Stimulated activated CD4-positive, alpha-beta T cell treated with anti-CD3 and anti-CD28 coated beads, Interleukin-12 subunit alpha, Interleukin-12 subunit beta, amount 100 ng/mL, for 4 hours (primary cell): ENCODE measurements at regions not wholly inside any gene's neighbourhood (a gene's known extent, or its start where the extent isn't known, plus 50 kb on each side); places are given as distances from the start of the nearest gene placed in this dataset.
"Not testable (repeated sequence)": the region's sequence is repeated elsewhere in the genome, so short reads cannot be mapped to it uniquely, and the experiment has no call there.

Experiments used
- DNase-seq: peaks from one replicate; pipeline ENCODE4 v3.0.0-alpha.2; 2020

DNA sequence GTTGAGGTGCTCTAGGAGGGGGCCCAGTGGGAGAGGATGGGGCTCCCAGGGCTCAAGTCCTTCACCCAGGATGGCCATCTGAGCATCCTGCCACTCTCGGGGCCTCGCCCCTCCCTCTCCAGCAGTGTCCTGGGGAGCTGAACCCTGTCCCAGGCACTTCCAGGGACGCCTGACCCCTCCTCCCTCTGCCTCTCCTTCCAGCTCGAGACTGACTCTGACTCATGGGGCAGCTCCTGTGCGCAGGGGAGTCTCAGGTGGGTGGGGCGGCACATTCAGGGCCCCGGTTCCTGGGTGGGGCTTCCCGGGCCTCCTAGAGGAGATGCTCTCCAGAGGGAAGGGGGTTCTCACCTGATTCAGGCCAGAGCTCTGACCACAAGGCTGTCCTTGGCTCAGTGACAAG lies 77.1 kb upstream of the IGLL5 start:
- no peak for DNase-seq

DNA sequence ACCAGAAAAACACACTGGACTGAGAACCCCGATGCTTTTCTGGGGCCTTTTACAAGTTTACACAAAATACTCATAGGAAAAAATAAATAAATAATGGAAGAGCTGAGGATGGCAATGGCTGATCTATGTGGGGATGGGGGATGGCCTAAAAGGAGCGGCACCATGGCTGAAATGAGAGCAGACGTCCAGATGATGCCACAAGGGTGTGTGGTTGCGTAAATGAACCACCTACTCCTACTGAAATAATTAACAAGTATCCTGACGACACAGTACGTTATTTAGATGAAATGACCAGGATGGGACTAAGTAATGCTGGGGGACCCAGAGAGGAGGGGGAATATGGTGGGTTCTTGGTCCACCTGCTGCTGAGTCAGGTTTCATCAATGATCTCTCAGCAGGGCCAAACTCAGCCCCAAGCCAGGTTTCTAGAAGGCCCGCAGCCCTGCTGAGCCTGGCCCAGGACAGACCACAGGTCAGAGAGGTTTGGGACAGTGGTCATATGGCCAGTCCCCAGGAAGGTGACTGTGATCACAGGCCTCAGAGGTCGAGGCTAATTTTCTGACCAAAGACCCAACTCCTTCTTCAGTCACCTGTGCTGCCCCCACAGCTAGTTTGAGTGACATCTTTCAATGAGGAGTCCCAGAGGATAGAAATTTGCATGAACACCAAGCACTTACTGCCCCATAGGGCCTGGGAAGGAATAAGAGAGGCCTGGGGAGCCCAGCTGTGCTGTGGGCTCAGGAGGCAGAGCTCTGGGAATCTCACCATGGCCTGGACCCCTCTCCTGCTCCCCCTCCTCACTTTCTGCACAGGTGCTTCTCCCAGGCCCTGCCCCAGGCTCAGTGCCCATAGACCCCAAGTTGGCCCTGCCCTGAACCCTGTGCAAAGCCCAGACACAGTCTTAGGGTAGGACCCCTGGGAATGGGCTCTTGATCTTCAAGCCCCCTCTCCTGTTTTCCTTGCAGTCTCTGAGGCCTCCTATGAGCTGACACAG lies 76.3 kb upstream of the IGLL5 start:
- no peak for DNase-seq

DNA sequence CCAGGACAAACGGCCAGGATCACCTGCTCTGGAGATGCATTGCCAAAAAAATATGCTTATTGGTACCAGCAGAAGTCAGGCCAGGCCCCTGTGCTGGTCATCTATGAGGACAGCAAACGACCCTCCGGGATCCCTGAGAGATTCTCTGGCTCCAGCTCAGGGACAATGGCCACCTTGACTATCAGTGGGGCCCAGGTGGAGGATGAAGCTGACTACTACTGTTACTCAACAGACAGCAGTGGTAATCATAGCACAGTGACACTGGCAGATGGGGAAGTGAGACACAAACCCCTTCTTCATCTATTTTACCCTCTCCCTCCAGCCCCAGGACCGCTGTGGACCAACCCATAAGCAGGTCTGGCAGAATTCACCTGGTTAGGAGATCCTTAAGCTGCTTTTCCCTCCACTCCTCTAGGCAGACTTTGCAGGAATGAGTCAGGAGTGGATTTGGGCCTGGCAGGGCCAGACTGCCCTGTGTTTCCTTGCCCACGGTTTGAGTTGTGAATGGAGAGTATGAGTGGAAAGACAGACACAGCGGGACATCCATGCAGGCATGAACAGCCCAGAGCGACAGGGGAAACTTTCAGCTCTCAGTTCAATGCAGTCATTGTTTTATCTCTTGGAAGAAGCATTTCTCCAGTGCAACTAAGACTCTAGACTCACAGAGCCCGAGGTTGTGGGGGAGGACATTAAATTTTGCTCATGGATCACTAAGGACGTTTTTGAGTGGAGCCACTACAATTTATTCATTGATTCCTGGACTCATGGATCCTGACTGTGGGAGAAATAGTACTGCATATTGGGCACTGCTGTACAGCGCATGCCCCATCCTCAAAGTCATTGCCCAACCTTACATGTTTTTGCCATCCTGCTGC lies 75.3 kb upstream of the IGLL5 start:
- DNase-seq, result no peak

DNA sequence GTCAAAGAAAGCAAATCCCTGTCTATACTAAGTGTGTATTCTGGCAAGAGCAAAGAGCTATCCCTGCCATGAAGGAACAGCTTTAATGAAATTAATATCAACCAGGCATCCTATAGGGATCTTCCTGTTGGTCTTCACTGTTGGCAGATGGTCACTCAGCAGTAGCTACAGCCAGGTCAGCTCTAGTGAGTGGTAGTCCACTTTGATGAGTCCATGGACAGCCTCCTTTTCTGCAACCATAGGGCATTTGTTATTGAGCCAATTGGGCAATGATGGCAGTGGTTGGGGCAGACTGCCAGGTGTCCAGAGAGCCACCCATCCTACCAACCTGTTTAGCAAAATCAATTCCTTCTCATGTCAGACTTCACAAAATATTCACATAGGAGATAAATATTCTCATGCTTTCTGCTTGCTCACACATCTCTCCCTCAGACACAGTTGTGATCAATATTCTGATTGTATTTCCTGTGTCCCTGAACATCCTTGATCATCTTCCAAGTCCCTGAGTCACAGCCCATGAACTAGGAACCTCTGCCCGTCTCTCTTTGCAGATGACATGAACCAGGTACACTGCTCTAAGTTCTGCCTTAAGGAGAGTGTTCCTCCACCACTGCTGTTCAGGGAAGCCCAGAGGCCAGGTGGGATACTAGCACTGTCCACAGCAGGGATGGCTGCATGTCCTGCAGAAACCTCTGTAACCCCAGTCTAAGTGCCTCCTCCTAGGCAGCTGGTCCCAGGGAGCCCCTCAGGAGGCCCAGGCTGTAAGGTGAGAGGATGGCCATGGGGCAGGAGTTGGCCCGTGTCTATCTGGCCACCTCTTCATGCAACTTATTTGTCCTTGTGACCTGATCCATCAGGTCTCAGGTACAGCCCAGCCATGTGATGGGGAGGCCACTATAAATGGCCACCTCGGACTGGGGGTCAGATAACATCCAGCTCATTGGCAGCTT lies 74.2 kb upstream of the IGLL5 start:
- DNase-seq, result no peak

DNA sequence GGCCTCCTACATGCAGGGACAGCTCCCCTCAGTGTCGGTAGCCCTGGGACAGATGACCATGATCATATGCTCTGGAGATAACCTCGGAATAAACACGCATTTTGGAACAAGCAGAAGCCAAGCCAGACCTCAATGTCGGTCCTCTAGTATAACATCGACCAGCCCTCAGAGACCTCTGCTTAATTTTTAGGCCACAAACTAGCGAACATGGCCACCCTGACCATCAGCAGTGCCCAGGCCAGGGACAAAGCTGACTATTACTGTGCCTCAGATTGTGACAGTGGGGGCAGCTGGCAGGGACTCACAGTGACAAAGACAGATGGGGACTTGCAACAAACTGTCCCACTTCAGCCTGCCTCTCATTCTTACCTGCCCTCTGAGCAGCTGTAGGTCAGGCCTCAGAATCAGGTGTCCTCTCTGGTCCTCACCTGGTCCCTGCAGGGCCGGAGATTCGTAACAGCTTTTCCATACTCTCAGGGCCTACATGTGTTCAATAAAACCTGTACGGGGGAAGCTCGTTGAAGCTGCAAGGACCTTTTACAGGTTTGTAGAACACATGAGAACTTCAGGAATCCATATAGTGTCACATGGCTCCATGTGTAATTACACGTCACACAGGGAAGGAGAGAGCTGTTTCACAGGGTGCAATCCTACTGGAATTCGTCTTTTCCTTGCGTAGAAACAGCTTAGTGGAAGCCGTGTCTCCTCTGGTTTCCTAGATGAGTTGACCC lies 72.8 kb upstream of the IGLL5 start:
- no peak for DNase-seq

DNA sequence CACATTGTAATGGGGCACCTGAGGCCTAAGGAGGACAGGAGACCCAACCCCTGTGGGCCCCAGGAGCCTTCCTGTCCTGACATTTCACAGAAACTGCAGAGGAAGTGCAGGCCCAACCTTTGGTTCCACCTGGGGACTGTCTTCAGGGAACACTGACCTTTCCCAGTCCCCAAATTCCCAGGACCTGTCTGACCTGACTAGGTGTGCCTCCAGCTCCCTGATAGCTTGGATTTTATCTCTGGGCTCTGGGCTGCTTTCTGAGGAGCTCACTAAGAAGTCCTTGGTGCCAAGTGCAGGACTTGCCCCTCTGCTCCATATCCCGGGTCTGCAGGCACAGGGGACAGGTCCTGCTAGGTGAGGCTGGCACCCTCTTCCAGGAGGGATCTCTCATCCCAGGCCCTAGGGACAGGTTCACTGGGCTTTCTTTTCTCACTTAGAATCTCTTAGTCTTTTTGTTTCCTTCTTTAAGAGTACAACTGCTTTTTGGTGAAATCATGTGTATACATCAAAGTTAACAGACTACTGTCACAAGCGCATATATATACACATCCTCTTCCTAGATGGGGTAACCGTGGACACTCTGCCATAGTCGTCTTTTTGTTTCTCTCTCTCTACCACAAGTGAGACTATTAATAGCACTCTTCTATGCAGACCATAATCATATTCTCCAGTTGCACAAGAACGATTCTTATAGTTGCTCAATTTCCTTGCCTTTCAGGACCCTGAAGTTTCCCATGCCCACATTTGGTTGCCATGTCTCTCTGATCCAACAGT lies 72.0 kb upstream of the IGLL5 start:
- no peak for DNase-seq

DNA sequence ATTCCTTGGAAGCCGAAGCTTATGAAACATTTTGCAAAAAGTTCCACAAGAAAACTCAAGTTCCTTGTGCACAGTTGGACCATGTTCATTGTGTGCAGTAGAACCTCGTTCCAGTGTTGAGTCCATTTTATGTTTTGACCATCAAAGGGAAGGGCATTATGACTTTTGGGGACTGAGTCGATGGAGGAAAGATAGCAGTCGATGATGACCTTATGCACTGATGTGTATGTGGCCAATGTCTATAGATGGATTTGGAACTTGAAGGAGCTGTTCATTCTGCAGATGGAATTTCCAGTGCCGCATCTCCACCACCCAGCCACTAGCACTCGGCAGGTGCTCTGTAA lies 71.5 kb upstream of the IGLL5 start:
- DNase-seq, result no peak

DNA sequence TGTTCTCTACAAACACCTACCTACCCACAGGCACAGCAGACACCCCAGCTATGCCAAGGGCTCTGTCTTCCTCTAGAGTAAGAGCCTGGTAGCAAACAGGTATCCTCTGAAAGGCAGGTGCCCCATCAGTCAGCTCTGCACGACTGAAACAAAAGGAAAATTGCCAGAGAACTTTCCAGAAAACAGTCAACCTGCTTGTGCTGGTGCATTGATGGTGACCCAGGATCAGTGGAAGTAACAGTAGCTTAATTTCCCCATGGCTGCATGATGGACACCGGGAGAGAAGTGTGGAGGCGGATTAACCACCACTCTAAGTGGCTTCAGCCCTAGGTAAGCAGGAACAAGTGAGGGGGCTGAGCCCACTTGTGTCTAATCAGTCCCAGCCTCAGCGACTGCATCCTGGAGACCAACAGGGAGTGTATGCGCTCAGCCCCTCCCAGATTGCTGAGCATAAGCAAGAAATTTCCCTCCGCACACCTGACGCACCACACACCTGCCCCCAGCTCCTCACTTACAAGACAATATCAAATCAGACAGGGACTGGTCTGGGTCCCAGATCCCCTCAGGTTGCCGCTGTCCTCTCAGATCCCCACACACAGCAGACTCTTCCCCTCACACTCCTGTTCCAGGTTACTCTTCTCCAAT lies 70.7 kb upstream of the IGLL5 start:
- no peak for DNase-seq

DNA sequence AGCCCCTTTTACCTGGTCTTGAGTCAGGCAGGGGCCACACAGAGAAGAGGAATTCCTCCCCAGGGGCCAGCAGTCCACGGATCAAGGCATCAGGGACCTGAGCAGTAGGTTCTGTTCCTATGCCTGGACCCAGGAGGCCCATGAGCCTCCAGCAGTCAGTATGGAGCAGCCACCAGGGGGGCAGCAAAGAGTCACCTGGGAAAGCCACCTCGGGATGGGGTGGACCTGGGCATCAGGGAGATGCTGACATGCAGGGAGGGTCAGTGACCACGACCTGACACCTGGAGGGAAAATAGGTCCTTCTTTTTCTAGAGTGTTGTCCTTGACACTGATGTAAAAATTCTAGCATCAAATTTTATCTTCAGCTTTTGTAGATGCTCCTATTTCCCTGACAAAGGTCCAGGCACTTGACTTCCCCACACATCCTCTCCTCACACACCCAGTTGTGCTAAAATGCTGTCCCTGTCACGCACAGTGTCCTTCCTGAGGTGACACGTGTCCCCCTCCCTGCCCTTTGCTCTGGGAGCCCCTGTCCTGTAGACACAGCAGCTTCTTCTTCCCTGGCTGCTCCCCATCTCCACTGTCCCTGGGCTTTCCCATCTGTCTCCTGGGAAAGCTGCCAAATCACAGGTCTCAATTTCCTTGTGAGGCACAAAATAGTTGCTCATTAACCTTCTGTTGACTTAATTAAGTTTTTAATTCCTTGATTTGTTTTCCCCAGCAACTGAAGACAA lies 70.0 kb upstream of the IGLL5 start:
- DNase-seq, result no peak

DNA sequence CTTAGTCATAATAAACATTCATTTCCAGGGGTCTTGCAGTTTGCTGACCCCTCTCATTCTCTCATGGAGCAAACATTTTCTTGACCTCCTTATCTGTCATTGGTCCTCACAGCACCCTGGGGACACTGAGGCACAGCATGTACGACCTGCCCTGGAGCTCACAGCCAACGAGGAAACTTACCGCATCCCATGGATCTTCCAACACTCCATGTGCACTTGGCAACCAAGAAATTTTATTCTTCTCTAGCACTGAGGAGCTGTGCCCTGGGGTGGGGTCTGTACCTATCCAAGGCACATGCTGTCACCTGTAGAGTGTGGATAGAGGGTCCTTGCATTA lies 69.4 kb upstream of the IGLL5 start:
- DNase-seq, result no peak

DNA sequence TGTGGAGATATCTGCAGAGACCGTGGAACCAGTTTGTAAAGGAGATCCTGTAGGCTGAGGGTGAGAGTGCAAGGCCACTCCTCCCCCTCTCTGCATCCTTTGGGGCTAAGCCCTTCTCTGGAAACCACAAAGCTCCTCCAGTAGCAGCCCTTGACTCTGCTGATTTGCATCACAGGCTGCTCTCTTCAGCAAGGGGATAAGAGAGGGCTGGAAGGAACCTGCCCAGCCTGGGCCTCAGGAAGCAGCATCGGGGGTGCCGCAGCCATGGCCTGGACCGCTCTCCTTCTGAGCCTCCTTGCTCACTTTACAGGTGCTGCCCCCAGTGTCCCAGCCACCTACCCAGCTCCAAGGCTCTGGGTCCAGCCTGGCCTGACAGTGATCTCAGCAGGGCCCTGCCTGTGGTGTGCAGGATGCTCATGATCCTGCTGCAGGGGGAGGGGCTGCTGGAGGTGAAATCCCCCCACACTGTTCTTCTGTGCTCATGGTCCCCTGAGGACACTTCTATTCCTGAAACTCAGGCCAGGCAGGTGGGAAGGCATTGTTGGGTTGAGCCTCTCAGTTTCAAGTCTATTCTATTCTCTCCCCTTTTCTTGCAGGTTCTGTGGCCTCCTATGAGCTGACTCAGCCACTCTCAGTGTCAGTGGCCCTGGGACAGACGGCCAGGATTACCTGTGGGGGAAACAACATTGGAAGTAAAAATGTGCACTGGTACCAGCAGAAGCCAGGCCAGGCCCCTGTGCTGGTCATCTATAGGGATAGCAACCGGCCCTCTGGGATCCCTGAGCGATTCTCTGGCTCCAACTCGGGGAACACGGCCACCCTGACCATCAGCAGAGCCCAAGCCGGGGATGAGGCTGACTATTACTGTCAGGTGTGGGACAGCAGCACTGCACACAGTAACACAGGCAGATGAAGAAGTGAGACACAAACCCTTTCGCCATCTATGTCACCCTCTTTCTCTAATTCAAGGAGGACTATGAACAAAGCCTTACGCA lies 68.5 kb upstream of the IGLL5 start:
- no peak for DNase-seq

DNA sequence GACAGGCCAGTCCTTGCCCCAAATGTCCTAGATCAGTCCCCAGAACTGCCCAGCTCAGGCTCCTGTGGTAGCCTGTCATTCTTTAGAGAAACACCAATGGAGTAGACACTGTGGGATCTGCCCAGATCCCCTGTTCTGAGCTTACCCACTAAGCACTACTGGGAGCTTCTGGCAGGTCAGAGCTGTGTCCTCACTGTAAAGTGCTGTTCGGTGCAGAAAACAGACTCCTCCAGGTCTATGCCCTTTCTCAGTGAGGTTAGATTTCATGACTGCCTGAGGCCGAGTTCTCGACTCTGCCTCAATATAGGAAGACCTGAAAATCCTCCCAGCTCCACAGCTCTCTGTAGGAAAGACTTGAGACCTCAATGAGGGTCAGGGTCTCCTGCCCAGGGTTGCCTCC lies 67.5 kb upstream of the IGLL5 start:
- no peak for DNase-seq

DNA sequence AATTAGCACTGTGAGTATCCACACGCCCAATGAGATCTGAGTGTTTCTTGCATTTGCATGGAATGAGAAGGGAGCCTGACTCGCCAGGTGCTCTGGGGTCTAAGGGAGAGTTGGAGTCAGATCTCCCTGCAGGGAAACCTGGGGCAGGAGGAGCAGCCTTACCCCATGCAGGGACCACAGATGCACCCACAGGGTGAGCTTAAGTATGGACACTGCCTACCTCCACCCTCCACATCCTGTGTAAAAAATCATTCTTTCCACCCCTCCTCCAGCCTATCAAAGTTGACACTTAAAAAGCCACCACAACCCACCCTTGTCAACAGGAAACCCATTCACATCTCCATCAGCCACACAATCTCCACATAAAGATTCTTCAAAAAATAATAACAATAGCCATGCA lies 67.0 kb upstream of the IGLL5 start:
- no peak for DNase-seq

DNA sequence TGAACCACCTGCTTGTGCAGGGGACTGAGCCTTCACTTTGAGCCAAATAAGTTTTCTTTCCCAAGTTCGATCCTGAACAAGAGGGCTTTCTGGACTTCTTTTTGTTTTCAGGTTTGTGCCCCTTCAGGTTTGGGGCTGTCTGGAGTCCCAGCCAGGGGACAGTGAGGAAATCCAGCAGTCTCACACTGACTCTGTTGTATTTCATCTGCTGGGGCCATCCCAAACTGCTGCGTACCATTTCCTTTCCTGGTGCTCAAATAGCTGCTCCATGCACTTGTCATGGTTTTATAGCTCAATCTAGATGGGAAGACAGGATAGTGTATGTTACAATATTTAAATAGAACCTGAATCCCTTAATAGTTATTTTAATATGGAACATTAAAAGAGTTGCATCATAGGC lies 66.3 kb upstream of the IGLL5 start:
- DNase-seq, result no peak

DNA sequence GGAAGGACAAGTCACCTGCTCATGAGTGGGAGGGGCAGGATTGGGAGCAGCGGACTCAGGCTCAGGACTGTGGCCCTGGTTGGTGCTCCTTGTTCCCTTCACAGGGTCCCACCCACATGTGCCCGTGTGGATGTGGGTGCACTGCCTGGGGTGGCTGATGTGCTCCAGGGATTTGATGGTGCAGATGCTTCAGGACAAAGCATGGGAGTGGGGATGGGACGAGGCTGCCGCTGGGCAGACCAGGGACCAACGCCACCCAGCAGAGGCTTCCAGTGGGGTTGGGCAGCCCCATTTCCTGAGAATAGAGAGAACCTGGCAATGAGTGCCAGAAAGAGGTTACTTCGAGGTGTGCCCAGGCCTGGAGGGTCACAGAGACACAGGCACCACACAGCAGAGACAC lies 65.5 kb upstream of the IGLL5 start:
- DNase-seq, result no peak

DNA sequence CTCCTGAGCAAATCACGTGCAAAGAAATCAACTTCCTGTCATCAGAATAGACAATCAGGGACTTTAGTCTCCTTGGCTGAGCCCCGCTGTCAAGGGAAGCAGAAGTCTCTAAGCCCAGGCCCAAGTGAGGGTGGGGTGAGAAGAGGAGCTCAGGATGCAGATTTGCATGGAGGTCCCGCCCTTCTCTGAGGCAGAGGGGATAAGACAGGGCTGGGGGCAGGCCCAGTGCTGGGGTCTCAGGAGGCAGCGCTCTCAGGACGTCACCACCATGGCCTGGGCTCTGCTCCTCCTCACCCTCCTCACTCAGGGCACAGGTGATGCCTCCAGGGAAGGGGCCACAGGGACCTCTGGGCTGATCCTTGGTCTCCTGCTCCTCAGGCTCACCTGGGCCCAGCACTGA lies 65.1 kb upstream of the IGLL5 start:
- DNase-seq, result not testable (repeated sequence)

DNA sequence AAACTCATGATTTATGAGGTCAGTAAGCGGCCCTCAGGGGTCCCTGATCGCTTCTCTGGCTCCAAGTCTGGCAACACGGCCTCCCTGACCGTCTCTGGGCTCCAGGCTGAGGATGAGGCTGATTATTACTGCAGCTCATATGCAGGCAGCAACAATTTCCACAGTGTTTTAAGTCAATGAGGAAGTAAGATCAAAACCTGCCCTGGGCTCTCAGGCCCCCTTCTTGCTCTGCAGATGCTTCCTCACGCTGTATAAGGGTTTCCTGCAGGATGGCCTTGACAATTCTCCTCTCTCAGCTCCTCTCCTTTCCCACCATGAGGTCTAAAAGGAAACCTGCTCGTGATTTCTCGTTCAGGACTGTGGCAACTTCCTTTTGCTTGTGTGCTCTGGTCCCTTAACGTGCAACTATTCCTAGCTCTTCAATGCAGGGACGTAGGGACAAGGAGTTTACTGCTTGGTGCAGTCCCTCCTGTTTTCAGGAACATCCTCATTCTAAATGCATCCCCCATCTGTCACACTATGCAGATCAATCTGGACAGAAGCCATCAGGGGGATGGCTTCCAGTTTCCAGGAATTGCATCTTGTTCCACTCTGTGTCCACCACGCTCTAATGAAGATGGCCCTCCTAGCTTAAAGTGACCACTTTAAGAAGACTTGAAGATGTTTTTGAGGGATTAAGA lies 64.3 kb upstream of the IGLL5 start:
- no peak for DNase-seq
